ENCODE measurements at regions not wholly inside any gene's neighbourhood (a gene's known extent, or its start where the extent isn't known, plus 50 kb on each side); places are given as distances from the start of the nearest gene placed in this dataset.

- Mint-ChIP-seq H3K9me3 (ENCODE audit: low read depth) (peaks cover 6% of the 10 kb centered on the region), H3K4me3 (no peak overlapping the region), H3K36me3 (no peaks in the 10 kb centered on the region), H3K4me1 (ENCODE audit: low read depth) (peaks cover 12% of the 10 kb centered on the region), H3K27me3 (no peaks in the 10 kb centered on the region), H3K27ac (no peak overlapping the region)
Measured at GRCh38 chr6:44706011-44706410, 318.5 kb downstream of the CDC5L start.

GRCh38 chr6:44708208-44708607 lies 320.7 kb downstream of the CDC5L start:
- Mint-ChIP-seq H3K4me3 (no peak overlapping the region), H3K9me3 (ENCODE audit: low read depth) (peaks cover 6% of the 10 kb centered on the region), H3K27ac (no peak overlapping the region)

GRCh38 chr6:44712353-44713111 lies 325.0 kb downstream of the CDC5L start:
- no peaks in the 10 kb centered on the region for H3K36me3 Mint-ChIP-seq
- H3K27ac Mint-ChIP-seq = no peak overlapping the region
- H3K27me3 Mint-ChIP-seq = peaks cover 4% of the 10 kb centered on the region
- H3K4me1 Mint-ChIP-seq (ENCODE audit: low read depth) = peaks cover 4% of the 10 kb centered on the region
- H3K9me3 Mint-ChIP-seq (ENCODE audit: low read depth) = peaks cover 6% of the 10 kb centered on the region
- H3K4me3 Mint-ChIP-seq = no peak overlapping the region

More at GRCh38 chr6:44708208-44708607, 320.7 kb downstream of the CDC5L start:
- Mint-ChIP-seq H3K36me3 (no peaks in the 10 kb centered on the region), H3K4me1 (ENCODE audit: low read depth) (peaks cover 5% of the 10 kb centered on the region), H3K27me3 (no peaks in the 10 kb centered on the region)

- H3K4me3 Mint-ChIP-seq = no peak overlapping the region
- H3K27ac Mint-ChIP-seq = no peak overlapping the region
- peaks cover 4% of the 10 kb centered on the region for H3K27me3 Mint-ChIP-seq
- H3K9me3 Mint-ChIP-seq (ENCODE audit: low read depth) = no peaks in the 10 kb centered on the region
- H3K36me3 Mint-ChIP-seq = no peaks in the 10 kb centered on the region
- no peaks in the 10 kb centered on the region for H3K4me1 Mint-ChIP-seq (ENCODE audit: low read depth)
Measured at GRCh38 chr6:44715188-44715587, 327.7 kb downstream of the CDC5L start.

- Mint-ChIP-seq H3K27me3 (peaks cover 4% of the 10 kb centered on the region), H3K4me1 (ENCODE audit: low read depth) (no peaks in the 10 kb centered on the region), H3K4me3 (no peak overlapping the region), H3K27ac (no peak overlapping the region), H3K9me3 (ENCODE audit: low read depth) (no peaks in the 10 kb centered on the region), H3K36me3 (no peaks in the 10 kb centered on the region)
Measured at GRCh38 chr6:44715925-44716324, 328.4 kb downstream of the CDC5L start.

- Mint-ChIP-seq H3K4me1 (ENCODE audit: low read depth) (no peaks in the 10 kb centered on the region), H3K27me3 (peaks cover 4% of the 10 kb centered on the region), H3K36me3 (no peaks in the 10 kb centered on the region), H3K9me3 (ENCODE audit: low read depth) (no peaks in the 10 kb centered on the region), H3K4me3 (no peak overlapping the region), H3K27ac (no peak overlapping the region)
Measured at GRCh38 chr6:44717431-44717830, 329.9 kb downstream of the CDC5L start.

GRCh38 chr6:44721954-44722578 lies 334.6 kb downstream of the CDC5L start:
- H3K27me3 Mint-ChIP-seq = no peaks in the 10 kb centered on the region

GRCh38 chr6:44722736-44723135 lies 335.2 kb downstream of the CDC5L start:
- Mint-ChIP-seq H3K27me3 (no peaks in the 10 kb centered on the region), H3K9me3 (ENCODE audit: low read depth) (no peaks in the 10 kb centered on the region), H3K4me3 (no peak overlapping the region), H3K4me1 (ENCODE audit: low read depth) (no peaks in the 10 kb centered on the region), H3K27ac (no peak overlapping the region), H3K36me3 (no peaks in the 10 kb centered on the region)

More at GRCh38 chr6:44721954-44722578, 334.6 kb downstream of the CDC5L start:
- H3K27ac Mint-ChIP-seq = no peak overlapping the region
- H3K4me3 Mint-ChIP-seq = no peak overlapping the region
- no peaks in the 10 kb centered on the region for H3K9me3 Mint-ChIP-seq (ENCODE audit: low read depth)
- H3K36me3 Mint-ChIP-seq = no peaks in the 10 kb centered on the region
- no peaks in the 10 kb centered on the region for H3K4me1 Mint-ChIP-seq (ENCODE audit: low read depth)

- Mint-ChIP-seq H3K36me3 (no peaks in the 10 kb centered on the region), H3K4me1 (ENCODE audit: low read depth) (no peaks in the 10 kb centered on the region)
Measured at GRCh38 chr6:44723439-44724197, 336.1 kb downstream of the CDC5L start.

GRCh38 chr6:44725070-44725469 lies 337.6 kb downstream of the CDC5L start:
- Mint-ChIP-seq H3K27me3 (no peaks in the 10 kb centered on the region), H3K36me3 (no peaks in the 10 kb centered on the region), H3K4me3 (no peak overlapping the region), H3K27ac (no peak overlapping the region), H3K4me1 (ENCODE audit: low read depth) (no peaks in the 10 kb centered on the region), H3K9me3 (ENCODE audit: low read depth) (no peaks in the 10 kb centered on the region)

More at GRCh38 chr6:44723439-44724197, 336.1 kb downstream of the CDC5L start:
- Mint-ChIP-seq H3K9me3 (ENCODE audit: low read depth) (no peaks in the 10 kb centered on the region), H3K27me3 (no peaks in the 10 kb centered on the region), H3K27ac (no peak overlapping the region), H3K4me3 (no peak overlapping the region)

GRCh38 chr6:44727651-44728630 lies 340.4 kb downstream of the CDC5L start:
- H3K27me3 Mint-ChIP-seq = no peaks in the 10 kb centered on the region
- H3K4me1 Mint-ChIP-seq (ENCODE audit: low read depth) = no peaks in the 10 kb centered on the region
- no peaks in the 10 kb centered on the region for H3K36me3 Mint-ChIP-seq

GRCh38 chr6:44730771-44731391 lies 343.4 kb downstream of the CDC5L start:
- Mint-ChIP-seq H3K4me3 (no peak overlapping the region), H3K9me3 (ENCODE audit: low read depth) (no peaks in the 10 kb centered on the region), H3K4me1 (ENCODE audit: low read depth) (peaks cover 7% of the 10 kb centered on the region), H3K27ac (no peak overlapping the region), H3K36me3 (no peaks in the 10 kb centered on the region), H3K27me3 (no peaks in the 10 kb centered on the region)

More at GRCh38 chr6:44727651-44728630, 340.4 kb downstream of the CDC5L start:
- Mint-ChIP-seq H3K9me3 (ENCODE audit: low read depth) (no peaks in the 10 kb centered on the region), H3K4me3 (no peak overlapping the region), H3K27ac (no peak overlapping the region)

GRCh38 chr6:44731485-44732095 lies 344.1 kb downstream of the CDC5L start:
- Mint-ChIP-seq H3K9me3 (ENCODE audit: low read depth) (no peaks in the 10 kb centered on the region), H3K4me3 (no peak overlapping the region)

More at GRCh38 chr6:44731485-44732095, 344.1 kb downstream of the CDC5L start:
- H3K4me1 Mint-ChIP-seq (ENCODE audit: low read depth) = peaks cover 9% of the 10 kb centered on the region
- no peak overlapping the region for H3K27ac Mint-ChIP-seq
- H3K27me3 Mint-ChIP-seq = no peaks in the 10 kb centered on the region
- H3K36me3 Mint-ChIP-seq = no peaks in the 10 kb centered on the region

All from activated naive CD8-positive, alpha-beta T cell (primary cell).